Gastroesophageal sphincter (tissue), 4 donors: ENCODE measurements at regions not wholly inside any gene's neighbourhood (a gene's known extent, or its start where the extent isn't known, plus 50 kb on each side); places are given as distances from the start of the nearest gene placed in this dataset.

Experiments used
- ATAC-seq: fragments of 150-250 bp; one replicate; pipeline ENCODE4 v1.9.1; 2016; ENCODE audit warnings: mild to moderate bottlenecking, moderate library complexity
- H3K27ac ChIP-seq, 4 donors: fragments of 200-600 bp; sonication (generic) in 3 of 4; 1 replicate in 3 of 4; 2 replicates in 1 of 4; pipeline ENCODE4 v1.5.1; 2016 to 2019
- H3K27me3 ChIP-seq: fragments of 200-600 bp; sonication (generic); one replicate; pipeline ENCODE4 v1.5.1; 2019
- H3K36me3 ChIP-seq, 2 donors: fragments of 200-600 bp; sonication (generic); one replicate each; pipeline ENCODE4 v1.5.1; 2019; ENCODE audit warnings: control low read depth in 1 of 2
- H3K4me1 ChIP-seq, 3 donors: fragments of 200-600 bp; sonication (generic); 1 replicate in 2 of 3; 2 replicates in 1 of 3; pipeline ENCODE4 v1.5.1; 2016 to 2019; ENCODE audit warnings: control low read depth in 2 of 3
- H3K4me3 ChIP-seq, 2 donors: fragments of 200-600 bp; sonication (generic); one replicate each; pipeline ENCODE4 v1.5.1; 2019; ENCODE audit warnings: mild to moderate bottlenecking in 1 of 2, moderate library complexity in 1 of 2
- H3K9me3 ChIP-seq, 3 donors: fragments of 200-600 bp; sonication (generic); one replicate each; pipeline ENCODE4 v1.5.1; 2017 to 2019; ENCODE audit warnings: control low read depth in 2 of 3
- EP300 ChIP-seq: sonication (generic); formaldehyde crosslinking; IDR thresholded peaks from one replicate; pipeline ENCODE4 v1.6.1; 2017; ENCODE audit warnings: antibody characterized with exemption, mild to moderate bottlenecking
- POLR2A ChIP-seq, 2 donors: fragments of 450-650 bp; IDR thresholded peaks; one replicate each; pipeline ENCODE4 v1.6.1; 2017; ENCODE audit warnings: antibody characterized with exemption in 2 of 2, mild to moderate bottlenecking in 2 of 2, moderate library complexity in 1 of 2
- POLR2AphosphoS5 ChIP-seq: sonication (generic); formaldehyde crosslinking; IDR thresholded peaks from one replicate; pipeline ENCODE4 v1.6.1; 2017; ENCODE audit warnings: antibody characterized with exemption
- WGBS, 2 donors: methylation state at CpG; one replicate each; pipeline ENCODE4 v1.1.5; 2018; ENCODE audit warnings: low coverage in 1 of 2; 5-methylcytosine and 5-hydroxymethylcytosine counted together
- TF ChIP-seq, protein P1 (sequence below), 4 experiments: fragments of 200-600 bp in 2 of 4; fragments of 450-650 bp in 2 of 4; sonication (generic) in 1 of 4; IDR thresholded peaks; one replicate each; pipeline ENCODE4 v1.5.1; 2017 to 2019; ENCODE audit warnings: antibody characterized with exemption in 4 of 4, mild to moderate bottlenecking in 2 of 4, moderate library complexity in 2 of 4

DNA sequence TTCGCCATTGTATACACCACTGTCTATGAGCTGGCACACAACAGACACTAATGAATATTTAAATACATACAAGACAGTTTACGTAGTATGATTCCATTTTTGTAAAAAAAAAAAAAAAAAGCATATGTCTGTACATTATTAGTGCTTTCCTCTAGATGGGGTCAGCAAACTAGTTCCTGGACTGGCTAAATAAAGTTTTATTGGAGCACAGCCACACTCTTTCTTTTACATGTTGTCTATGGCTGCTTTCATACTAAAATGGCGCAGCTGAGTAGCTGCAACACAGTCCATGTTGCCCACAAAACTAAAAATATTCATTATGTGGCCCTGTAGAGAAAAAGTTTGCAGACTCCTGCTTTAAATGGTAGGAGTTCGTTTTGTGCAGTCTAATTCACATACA is 70.7 kb upstream of the FRMD4B start:
- H3K4me1 ChIP-seq, result no peaks in the 10 kb centered on the region
- no peak for ATAC-seq
- H3K27ac ChIP-seq, result no peak overlapping the region
- no peaks in the 10 kb centered on the region for H3K9me3 ChIP-seq
- H3K4me3 ChIP-seq, result no peak overlapping the region
- H3K36me3 ChIP-seq, result no peaks in the 10 kb centered on the region
- WGBS, 2 donors, result 92% methylated on average over 4 of the region's 4 CpGs
- H3K27me3 ChIP-seq, result no peaks in the 10 kb centered on the region
- TF ChIP-seq POLR2AphosphoS5 (no peak), POLR2A (IDR thresholded peaks at IDR 0.05) (no peak), EP300 (no peak)
- TF ChIP-seq, protein P1, sequence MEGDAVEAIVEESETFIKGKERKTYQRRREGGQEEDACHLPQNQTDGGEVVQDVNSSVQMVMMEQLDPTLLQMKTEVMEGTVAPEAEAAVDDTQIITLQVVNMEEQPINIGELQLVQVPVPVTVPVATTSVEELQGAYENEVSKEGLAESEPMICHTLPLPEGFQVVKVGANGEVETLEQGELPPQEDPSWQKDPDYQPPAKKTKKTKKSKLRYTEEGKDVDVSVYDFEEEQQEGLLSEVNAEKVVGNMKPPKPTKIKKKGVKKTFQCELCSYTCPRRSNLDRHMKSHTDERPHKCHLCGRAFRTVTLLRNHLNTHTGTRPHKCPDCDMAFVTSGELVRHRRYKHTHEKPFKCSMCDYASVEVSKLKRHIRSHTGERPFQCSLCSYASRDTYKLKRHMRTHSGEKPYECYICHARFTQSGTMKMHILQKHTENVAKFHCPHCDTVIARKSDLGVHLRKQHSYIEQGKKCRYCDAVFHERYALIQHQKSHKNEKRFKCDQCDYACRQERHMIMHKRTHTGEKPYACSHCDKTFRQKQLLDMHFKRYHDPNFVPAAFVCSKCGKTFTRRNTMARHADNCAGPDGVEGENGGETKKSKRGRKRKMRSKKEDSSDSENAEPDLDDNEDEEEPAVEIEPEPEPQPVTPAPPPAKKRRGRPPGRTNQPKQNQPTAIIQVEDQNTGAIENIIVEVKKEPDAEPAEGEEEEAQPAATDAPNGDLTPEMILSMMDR (IDR thresholded peaks at IDR 0.05), result no peak

DNA sequence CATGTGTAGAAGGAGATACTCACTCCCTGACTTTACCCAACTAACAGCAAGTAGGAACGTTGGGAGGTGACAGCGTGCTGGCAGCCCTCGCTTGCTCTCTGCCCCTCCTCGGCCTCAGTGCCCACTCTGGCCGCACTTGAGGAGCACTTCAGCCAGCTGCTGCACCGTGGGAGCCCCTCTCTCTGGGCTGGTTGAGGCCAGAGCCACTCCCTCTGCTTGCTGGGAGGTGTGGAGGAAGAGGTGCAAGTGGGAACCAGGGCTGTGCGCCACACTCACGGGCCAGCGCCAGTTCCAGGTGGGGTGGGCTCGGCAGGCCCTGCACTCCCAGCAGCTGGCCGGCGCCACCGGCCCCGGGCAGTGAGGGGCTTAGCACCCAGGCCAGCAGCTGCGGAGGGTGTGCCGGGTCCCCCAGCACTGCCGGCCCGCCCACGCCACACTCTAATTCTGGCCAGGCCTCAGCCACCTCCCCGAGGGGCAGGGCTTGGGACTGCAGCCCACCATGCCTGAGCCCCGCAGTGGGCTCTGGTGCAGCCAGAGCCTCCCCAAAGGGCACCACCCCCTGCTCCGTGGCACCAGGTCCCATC is 68.4 kb upstream of the FRMD4B start:
- H3K36me3 ChIP-seq, result no peaks in the 10 kb centered on the region
- 100% methylated on average over 1 to 3 of the region's 22 CpGs for WGBS, 2 donors
- no peak overlapping the region for H3K4me3 ChIP-seq
- TF ChIP-seq POLR2AphosphoS5, result no peak
- TF ChIP-seq, protein P1 (IDR thresholded peaks at IDR 0.05), result no peak
- no peak for TF ChIP-seq POLR2A (IDR thresholded peaks at IDR 0.05)
- no peak for TF ChIP-seq EP300
- no peaks in the 10 kb centered on the region for H3K4me1 ChIP-seq
- no peaks in the 10 kb centered on the region for H3K9me3 ChIP-seq
- H3K27ac ChIP-seq, result no peak overlapping the region
- no peaks in the 10 kb centered on the region for H3K27me3 ChIP-seq
- no peak for ATAC-seq

DNA sequence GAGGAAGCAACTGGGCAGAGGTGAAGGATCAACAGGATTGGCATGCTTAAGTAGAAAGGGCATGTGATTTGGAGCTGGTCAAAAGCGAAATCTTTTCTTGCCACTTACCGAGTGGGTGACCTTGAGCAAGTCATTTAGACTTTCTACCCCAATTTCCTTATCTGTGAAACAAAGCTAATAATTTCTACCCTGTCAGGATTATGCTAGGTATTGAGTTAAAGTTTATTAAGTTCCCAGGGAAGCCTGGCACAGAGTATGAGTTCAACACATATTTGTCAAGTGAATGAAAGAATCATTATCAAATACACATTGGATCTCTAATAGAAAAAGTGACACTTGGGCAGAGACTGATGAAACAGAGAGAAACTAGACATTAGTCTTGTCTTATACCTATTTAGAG is 66.4 kb upstream of the FRMD4B start:
- 88 to 100% methylated on average over 2 of the region's 2 CpGs for WGBS, 2 donors
- TF ChIP-seq POLR2AphosphoS5 (no peak), EP300 (no peak), POLR2A (IDR thresholded peaks at IDR 0.05) (no peak)
- TF ChIP-seq, protein P1 (IDR thresholded peaks at IDR 0.05), result no peak
- Histone ChIP-seq H3K9me3 (no peaks in the 10 kb centered on the region), H3K27me3 (no peaks in the 10 kb centered on the region), H3K27ac (no peak overlapping the region), H3K4me1 (no peaks in the 10 kb centered on the region), H3K36me3 (no peaks in the 10 kb centered on the region), H3K4me3 (no peak overlapping the region)
- no peak for ATAC-seq

DNA sequence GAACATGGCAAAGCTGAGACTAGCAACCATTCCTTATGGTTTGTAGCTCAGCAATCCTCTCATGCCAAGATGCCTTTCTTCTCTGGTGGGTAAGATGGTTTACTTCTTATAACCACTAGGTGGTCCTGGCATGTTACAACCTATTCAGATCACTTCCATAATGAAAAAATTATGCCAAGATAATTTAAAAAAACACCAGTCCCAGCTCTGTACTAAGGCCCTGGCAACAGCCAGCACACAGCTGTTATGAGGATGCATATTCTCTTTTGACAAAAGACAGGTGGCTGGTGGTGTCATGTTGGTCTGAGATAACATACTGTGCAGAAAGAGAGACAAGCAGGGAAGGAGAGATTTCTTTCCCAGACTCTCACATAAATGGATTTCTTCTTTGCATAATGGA is 65.7 kb upstream of the FRMD4B start:
- Histone ChIP-seq H3K4me1 (no peaks in the 10 kb centered on the region), H3K27ac (no peak overlapping the region), H3K27me3 (no peaks in the 10 kb centered on the region), H3K4me3 (no peak overlapping the region), H3K9me3 (no peaks in the 10 kb centered on the region), H3K36me3 (no peaks in the 10 kb centered on the region)
- TF ChIP-seq POLR2AphosphoS5 (no peak), EP300 (no peak), POLR2A (IDR thresholded peaks at IDR 0.05) (no peak)
- TF ChIP-seq, protein P1 (IDR thresholded peaks at IDR 0.05), result peak in 1 of 4 experiments; percentile 15
- ATAC-seq, result no peak

DNA sequence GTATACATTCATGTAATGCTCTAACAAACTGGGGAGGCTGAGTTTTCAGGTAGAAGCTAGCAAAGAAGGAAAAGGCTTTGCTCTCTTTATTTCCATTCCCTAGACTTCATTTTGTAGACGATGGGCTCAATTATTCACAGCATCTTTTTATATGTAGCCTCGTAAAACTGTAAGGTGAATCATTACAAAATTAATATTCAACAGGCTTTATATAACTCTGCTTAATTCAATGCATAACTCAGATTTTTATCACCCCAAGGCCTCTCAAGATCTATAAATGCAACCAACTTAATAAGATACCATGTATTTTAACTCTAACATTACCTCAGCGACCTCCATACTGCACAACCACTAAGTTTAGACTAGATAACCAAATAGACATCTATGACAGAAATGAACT is 63.0 kb upstream of the FRMD4B start:
- Histone ChIP-seq H3K4me3 (no peak overlapping the region), H3K27me3 (no peaks in the 10 kb centered on the region), H3K27ac (no peak overlapping the region), H3K4me1 (peaks cover 0 to 15% (median 0%) of the 10 kb centered on the region in 3 donors), H3K9me3 (no peaks in the 10 kb centered on the region), H3K36me3 (no peaks in the 10 kb centered on the region)
- no peak for ATAC-seq
- TF ChIP-seq, protein P1 (IDR thresholded peaks at IDR 0.05), result no peak
- TF ChIP-seq POLR2A (IDR thresholded peaks at IDR 0.05) (no peak), POLR2AphosphoS5 (no peak)
- 91 to 95% methylated on average over 3 of the region's 3 CpGs for WGBS, 2 donors
